RWPE1 (cell line): ENCODE measurements at regions not wholly inside any gene's neighbourhood (a gene's known extent, or its start where the extent isn't known, plus 50 kb on each side); places are given as distances from the start of the nearest gene placed in this dataset.

ENCODE experiments used
- CTCF ChIA-PET: fragments of 350-600 bp; sonication (Branson Sonifier 250); formaldehyde crosslinking; extraction: SDS; loops from one replicate; lab custom pipeline; 2021; lab: Yijun Ruan, JAX
- POLR2A ChIA-PET: fragments of 400-600 bp; formaldehyde crosslinking; extraction: SDS; loops from one replicate; lab custom pipeline; 2020; ENCODE audit warnings: antibody characterized with exemption; ENCODE audit not compliant: low non-redundant PET; lab: Yijun Ruan, JAX
- DNase-seq: peaks from one replicate; pipeline ENCODE4 v3.0.0; 2012; ENCODE audit warnings: low spot score
- H3K27ac ChIP-seq: fragments of 450-650 bp; 2 replicates; pipeline ENCODE4 v1.5.1; 2017
- CTCF ChIP-seq: fragments of 450-650 bp; conservative IDR thresholded peaks from 2 replicates; pipeline ENCODE4 v1.5.1; 2017; ENCODE audit warnings: low read depth, mild to moderate bottlenecking

GRCh38 chr5:52339285-52339684, 448.4 kb upstream of the ITGA1 start:
- no peak for TF ChIP-seq CTCF
- CTCF ChIA-PET = no interaction called here
- DNase-seq = no peak
- POLR2A ChIA-PET = no interaction called here
- no peak overlapping the region for H3K27ac ChIP-seq

- TF ChIP-seq CTCF = no peak
- DNase-seq = no peak
- CTCF ChIA-PET = no interaction called here
- POLR2A ChIA-PET = no interaction called here
- H3K27ac ChIP-seq = no peak overlapping the region
Measured at GRCh38 chr5:52342361-52342760, 445.4 kb upstream of the ITGA1 start.

GRCh38 chr5:52356311-52356918, 431.3 kb upstream of the ITGA1 start:
- H3K27ac ChIP-seq = no peak overlapping the region
- DNase-seq = peak; percentile 17
- ChIA-PET CTCF (interaction anchor here (0.6 to 0.7 kb wide), 5 partner anchors 18 to 337 kb away, joined by 3 to 4 read pairs (median 3); no protein-coding TSS in a partner anchor), POLR2A (no interaction called here)
- peak; percentile 95 for TF ChIP-seq CTCF

- ChIA-PET POLR2A (no interaction called here), CTCF (no interaction called here)
- TF ChIP-seq CTCF = no peak
- H3K27ac ChIP-seq = no peak overlapping the region
- DNase-seq = no peak
Measured at GRCh38 chr5:52359261-52359660, 428.5 kb upstream of the ITGA1 start.

GRCh38 chr5:52360985-52361384, 426.7 kb upstream of the ITGA1 start:
- DNase-seq = no peak
- CTCF ChIA-PET = no interaction called here
- H3K27ac ChIP-seq = no peak overlapping the region
- no peak for TF ChIP-seq CTCF
- POLR2A ChIA-PET = no interaction called here

GRCh38 chr5:52374286-52374685, 413.4 kb upstream of the ITGA1 start:
- no peak for TF ChIP-seq CTCF
- no peak for DNase-seq
- ChIA-PET POLR2A (no interaction called here), CTCF (interaction anchor here (0.6 to 1.1 kb wide), 2 partner anchors 18 to 20 kb away, joined by 3 to 4 read pairs; no protein-coding TSS in a partner anchor)
- no peak overlapping the region for H3K27ac ChIP-seq
